ENCODE measurements at regions not wholly inside any gene's neighbourhood (a gene's known extent, or its start where the extent isn't known, plus 50 kb on each side); places are given as distances from the start of the nearest gene placed in this dataset.

DNA sequence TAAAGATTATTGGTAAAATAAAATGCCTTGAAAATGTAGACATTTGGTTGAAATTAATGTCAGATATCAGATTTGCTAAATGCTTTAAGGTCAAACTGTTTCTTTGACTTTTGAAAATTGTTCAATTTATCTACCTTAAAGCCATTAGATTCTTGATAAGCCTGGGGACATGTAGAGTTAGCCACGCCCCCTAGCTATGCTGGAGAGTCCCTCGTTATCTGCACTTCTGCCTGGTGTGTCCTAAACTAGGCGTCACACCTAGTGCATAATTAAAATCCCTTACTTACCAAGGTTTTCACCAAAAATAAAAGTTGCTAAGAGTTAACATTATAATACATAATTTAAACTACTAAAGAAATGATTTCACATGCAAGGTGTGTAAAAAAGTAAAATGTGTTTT lies 79.5 kb downstream of the EGLN3 start:
- DNase-seq, result peak in 1 of 2 experiments; percentile 6

DNA sequence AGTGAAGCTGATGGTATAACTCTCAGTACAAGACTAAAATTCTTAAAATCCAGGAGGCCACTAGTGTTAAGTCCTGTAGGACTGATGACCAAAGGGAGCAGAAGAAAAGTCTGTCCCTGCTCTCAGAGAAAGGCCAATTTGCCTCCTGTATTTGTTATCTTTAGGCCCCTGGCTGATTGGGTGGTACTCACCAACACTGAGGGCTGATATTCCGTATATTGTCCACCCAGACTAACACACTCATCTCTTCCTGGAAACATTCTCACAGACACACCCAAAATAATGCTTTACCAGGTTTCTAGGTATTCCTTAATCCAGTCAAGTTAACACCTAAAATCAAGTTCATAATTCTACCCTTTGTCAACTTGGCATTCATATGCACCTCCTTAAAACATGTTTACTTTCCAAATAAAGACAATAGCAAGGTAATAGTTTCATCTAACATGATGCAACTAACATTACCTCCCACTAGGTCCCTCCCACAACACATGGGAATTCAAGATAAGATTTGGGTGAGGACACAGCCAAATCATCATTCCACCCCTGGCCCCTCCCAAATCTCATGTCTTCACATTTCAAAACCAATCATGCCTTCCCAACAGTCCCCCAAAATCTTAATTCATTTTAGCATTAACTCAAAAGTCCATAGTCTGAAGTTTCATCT lies 84.3 kb downstream of the EGLN3 start:
- no peak for DNase-seq

DNA sequence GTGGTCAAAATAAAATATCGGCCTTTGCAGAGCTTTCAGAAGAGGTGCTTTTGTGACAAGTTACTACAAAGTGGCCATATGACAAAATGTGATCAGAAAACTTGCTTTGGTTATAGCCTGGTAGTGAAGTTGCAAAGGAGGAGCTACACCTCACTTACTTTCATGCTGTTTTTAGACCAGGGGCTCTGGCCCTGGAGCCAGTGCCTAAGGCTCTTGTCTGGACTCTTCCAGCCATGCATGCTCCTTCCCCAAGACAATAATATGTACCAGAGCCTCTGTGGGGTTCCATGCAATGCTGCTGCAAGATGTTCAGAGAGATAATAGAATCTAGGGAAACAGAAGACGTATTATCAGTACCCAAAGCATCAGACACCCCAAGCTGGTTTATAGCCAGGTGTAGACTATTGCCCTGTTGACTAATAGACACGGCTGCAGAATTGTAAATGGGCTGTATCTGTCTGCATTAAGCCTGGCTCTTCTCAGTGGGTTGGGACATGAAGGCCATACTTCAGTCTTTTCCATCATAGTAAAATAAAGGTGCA lies 88.5 kb downstream of the EGLN3 start:
- no peak for DNase-seq

DNA sequence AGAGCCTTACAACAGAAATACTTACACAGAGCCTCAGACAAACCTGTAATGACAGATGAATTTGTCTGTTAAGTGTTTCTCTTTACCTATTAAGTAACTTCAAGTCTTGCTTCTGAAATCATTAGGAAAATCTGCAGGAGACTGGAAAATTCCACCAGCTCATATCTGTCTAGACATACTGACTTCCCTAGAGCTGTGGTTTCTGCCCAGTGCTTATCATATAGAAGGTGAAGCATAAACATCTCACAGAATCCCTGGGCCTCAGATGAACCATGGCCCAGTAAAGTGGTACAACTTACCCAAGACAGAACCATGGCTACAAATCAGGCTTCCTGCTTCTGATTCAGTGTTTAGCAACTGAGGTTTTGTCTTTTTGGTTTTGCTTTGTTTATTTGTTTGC lies 91.6 kb downstream of the EGLN3 start:
- DNase-seq, result no peak

DNA sequence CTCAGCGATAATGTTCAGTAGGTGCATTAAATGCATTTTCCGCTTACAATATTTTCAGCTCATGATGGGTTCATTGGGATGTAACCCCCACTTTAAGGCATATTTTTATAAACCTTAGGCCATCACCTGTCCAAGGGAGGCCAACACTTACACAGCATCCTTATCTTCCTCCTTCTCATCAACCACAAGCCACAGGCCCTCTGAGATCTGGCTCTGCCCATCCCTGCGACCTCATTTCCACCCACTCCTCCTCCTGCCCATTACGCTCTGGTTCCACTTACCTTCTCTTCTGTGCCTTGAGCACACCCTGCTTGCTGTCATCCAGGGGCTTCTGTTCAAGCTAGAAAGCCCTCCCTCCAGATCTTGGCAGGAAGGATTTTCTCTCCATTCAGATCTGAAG lies 93.2 kb downstream of the EGLN3 start:
- no peak for DNase-seq

DNA sequence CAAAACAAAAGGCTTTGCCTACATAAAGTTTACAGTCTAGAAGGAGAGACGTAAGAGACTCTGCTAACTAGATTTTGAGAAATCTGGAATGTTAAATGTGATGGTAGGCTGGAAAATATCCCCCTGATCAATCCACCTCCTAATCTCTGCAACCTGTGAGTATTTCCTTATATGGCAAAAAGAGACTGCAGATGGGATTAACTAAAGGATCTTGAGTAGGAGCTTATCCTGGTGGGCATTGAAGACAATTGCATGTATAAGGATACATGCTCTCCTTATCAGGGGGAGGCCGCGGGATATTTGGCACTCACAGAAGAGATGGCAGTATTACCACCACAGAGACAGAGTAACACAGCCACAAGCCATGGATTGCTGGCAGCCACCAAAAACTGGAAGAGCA lies 95.2 kb downstream of the EGLN3 start:
- DNase-seq, result no peak

Measured in NCI-H526 (cell line).